Ishikawa (cell line): ENCODE measurements at regions not wholly inside any gene's neighbourhood (a gene's known extent, or its start where the extent isn't known, plus 50 kb on each side); places are given as distances from the start of the nearest gene placed in this dataset.

Experiments
- CREB1 ChIP-seq: IDR thresholded peaks from 2 replicates; pipeline ENCODE4 v1.6.1; 2012; ENCODE audit warnings: low read depth
- EGR1 ChIP-seq: IDR thresholded peaks from 2 replicates; pipeline ENCODE4 v1.6.1; 2012
- EP300 ChIP-seq: IDR thresholded peaks from 2 replicates; pipeline ENCODE4 v1.6.1; 2012; ENCODE audit warnings: borderline replicate concordance
- RAD21 ChIP-seq: IDR thresholded peaks from 2 replicates; pipeline ENCODE4 v1.6.1; 2012; ENCODE audit warnings: low read depth
- TAF1 ChIP-seq: IDR thresholded peaks from 2 replicates; pipeline ENCODE4 v1.6.1; 2012; ENCODE audit warnings: low read depth, mild to moderate bottlenecking
- YY1 ChIP-seq: IDR thresholded peaks from 2 replicates; pipeline ENCODE4 v1.6.1; 2012; ENCODE audit warnings: low read depth
- ZBTB7A ChIP-seq: IDR thresholded peaks from 2 replicates; pipeline ENCODE4 v1.6.1; 2012; ENCODE audit warnings: low read depth
- TF ChIP-seq, protein P1 (sequence below): IDR thresholded peaks from 2 replicates; pipeline ENCODE4 v1.6.1; 2012
- TF ChIP-seq, protein P2 (sequence below): IDR thresholded peaks from 2 replicates; pipeline ENCODE4 v1.6.1; 2012; ENCODE audit warnings: low read depth, mild to moderate bottlenecking
- TF ChIP-seq, protein P3 (sequence below): IDR thresholded peaks from 2 replicates; pipeline ENCODE4 v1.6.1; 2012

DNA sequence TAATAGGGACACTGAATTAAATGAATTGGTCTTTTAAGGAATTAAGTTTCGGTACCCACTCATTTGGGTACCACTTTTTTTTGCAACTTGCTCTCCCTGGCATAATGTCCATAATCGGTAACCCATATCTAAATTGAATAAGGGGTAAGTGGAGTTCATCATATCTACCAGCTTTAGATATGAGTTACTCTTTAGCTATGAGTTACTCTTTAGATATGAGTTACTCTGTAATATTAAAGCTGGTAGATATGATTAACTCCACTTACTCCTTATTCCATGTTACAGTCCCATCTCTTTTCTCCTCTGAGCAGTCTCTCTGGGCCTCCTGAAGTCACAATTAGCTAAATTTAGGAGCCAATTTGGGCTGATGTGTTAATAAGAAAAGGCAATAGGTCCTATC, 85.7 kb downstream of the TEX13C start:
- TF ChIP-seq, protein P1, sequence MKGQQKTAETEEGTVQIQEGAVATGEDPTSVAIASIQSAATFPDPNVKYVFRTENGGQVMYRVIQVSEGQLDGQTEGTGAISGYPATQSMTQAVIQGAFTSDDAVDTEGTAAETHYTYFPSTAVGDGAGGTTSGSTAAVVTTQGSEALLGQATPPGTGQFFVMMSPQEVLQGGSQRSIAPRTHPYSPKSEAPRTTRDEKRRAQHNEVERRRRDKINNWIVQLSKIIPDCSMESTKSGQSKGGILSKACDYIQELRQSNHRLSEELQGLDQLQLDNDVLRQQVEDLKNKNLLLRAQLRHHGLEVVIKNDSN: no peak
- TF ChIP-seq, protein P2, sequence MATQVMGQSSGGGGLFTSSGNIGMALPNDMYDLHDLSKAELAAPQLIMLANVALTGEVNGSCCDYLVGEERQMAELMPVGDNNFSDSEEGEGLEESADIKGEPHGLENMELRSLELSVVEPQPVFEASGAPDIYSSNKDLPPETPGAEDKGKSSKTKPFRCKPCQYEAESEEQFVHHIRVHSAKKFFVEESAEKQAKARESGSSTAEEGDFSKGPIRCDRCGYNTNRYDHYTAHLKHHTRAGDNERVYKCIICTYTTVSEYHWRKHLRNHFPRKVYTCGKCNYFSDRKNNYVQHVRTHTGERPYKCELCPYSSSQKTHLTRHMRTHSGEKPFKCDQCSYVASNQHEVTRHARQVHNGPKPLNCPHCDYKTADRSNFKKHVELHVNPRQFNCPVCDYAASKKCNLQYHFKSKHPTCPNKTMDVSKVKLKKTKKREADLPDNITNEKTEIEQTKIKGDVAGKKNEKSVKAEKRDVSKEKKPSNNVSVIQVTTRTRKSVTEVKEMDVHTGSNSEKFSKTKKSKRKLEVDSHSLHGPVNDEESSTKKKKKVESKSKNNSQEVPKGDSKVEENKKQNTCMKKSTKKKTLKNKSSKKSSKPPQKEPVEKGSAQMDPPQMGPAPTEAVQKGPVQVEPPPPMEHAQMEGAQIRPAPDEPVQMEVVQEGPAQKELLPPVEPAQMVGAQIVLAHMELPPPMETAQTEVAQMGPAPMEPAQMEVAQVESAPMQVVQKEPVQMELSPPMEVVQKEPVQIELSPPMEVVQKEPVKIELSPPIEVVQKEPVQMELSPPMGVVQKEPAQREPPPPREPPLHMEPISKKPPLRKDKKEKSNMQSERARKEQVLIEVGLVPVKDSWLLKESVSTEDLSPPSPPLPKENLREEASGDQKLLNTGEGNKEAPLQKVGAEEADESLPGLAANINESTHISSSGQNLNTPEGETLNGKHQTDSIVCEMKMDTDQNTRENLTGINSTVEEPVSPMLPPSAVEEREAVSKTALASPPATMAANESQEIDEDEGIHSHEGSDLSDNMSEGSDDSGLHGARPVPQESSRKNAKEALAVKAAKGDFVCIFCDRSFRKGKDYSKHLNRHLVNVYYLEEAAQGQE: no peak
- TF ChIP-seq EGR1: no peak
- no peak for TF ChIP-seq ZBTB7A
- TF ChIP-seq CREB1: no peak
- no peak for TF ChIP-seq YY1
- no peak for TF ChIP-seq TAF1
- TF ChIP-seq EP300: no peak
- no peak for TF ChIP-seq RAD21
- TF ChIP-seq, protein P3, sequence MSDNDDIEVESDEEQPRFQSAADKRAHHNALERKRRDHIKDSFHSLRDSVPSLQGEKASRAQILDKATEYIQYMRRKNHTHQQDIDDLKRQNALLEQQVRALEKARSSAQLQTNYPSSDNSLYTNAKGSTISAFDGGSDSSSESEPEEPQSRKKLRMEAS: no peak
